OCI-LY7 (cell line): ENCODE measurements at regions not wholly inside any gene's neighbourhood (a gene's known extent, or its start where the extent isn't known, plus 50 kb on each side); places are given as distances from the start of the nearest gene placed in this dataset.

ENCODE experiments used
- BruUV-seq: library from RNA; stranded (reverse); fragments of 400-500 nt; replicated peaks from 2 replicates; lab custom pipeline; 2021; lab: Mats Ljungman, UMichigan
- CTCF ChIA-PET: fragments of 300-600 bp; sonication (Branson Sonifier 250); formaldehyde crosslinking; loops from one replicate; lab custom pipeline; 2022; ENCODE audit warnings: antibody characterized with exemption; ENCODE audit not compliant: unreplicated experiment; lab: Charles Lee
- POLR2A ChIA-PET: fragments of 300-600 bp; sonication (Branson Sonifier 250); formaldehyde crosslinking; loops from one replicate; lab custom pipeline; 2022; ENCODE audit warnings: antibody characterized with exemption; lab: Charles Lee
- DNase-seq: peaks from one replicate; pipeline ENCODE4 v3.0.0-alpha.2; 2015; ENCODE audit warnings: low spot score
- H2AFZ ChIP-seq: fragments of 200-600 bp; sonication (generic), shearing (Covaris generic); 2 replicates; pipeline ENCODE4 v1.6.1; 2014; ENCODE audit warnings: mild to moderate bottlenecking, antibody characterized with exemption, low read length, moderate library complexity
- H3K27ac ChIP-seq: fragments of 200-600 bp; sonication (generic); 2 replicates; pipeline ENCODE4 v1.5.1; 2014; ENCODE audit warnings: mixed run types, low read depth, mild to moderate bottlenecking, moderate library complexity, low read length, inconsistent platforms; ENCODE audit not compliant: poor library complexity, severe bottlenecking
- H3K36me3 ChIP-seq: fragments of 200-600 bp; sonication (generic); 2 replicates; pipeline ENCODE4 v1.6.1; 2014; ENCODE audit warnings: mild to moderate bottlenecking, antibody characterized with exemption, low read length, moderate library complexity, mixed read lengths; ENCODE audit not compliant: insufficient read depth
- H3K4me1 ChIP-seq: fragments of 200-600 bp; sonication (generic); 2 replicates; pipeline ENCODE4 v1.5.1; 2014; ENCODE audit warnings: mild to moderate bottlenecking, low read length; ENCODE audit not compliant: insufficient read depth, poor library complexity, severe bottlenecking
- H3K4me2 ChIP-seq: fragments of 200-600 bp; sonication (generic); 2 replicates; pipeline ENCODE4 v1.6.1; 2014; ENCODE audit warnings: mild to moderate bottlenecking, low read length
- H3K4me3 ChIP-seq: fragments of 200-600 bp; sonication (generic); 2 replicates; pipeline ENCODE4 v1.5.1; 2014; ENCODE audit warnings: mild to moderate bottlenecking, low read depth, low read length; ENCODE audit not compliant: poor library complexity, severe bottlenecking
- H3K79me2 ChIP-seq: fragments of 200-600 bp; sonication (generic); 2 replicates; pipeline ENCODE4 v1.6.1; 2016; ENCODE audit warnings: low read depth, mild to moderate bottlenecking, low read length, moderate library complexity, mixed read lengths; ENCODE audit not compliant: insufficient read depth
- H3K9me2 ChIP-seq: fragments of 200-600 bp; sonication (generic); 2 replicates; pipeline ENCODE4 v1.6.1; 2016; ENCODE audit warnings: mild to moderate bottlenecking, low read length, mixed read lengths; ENCODE audit not compliant: insufficient read depth
- H3K9me3 ChIP-seq: fragments of 200-600 bp; sonication (generic); 2 replicates; pipeline ENCODE4 v1.6.1; 2014; ENCODE audit warnings: mild to moderate bottlenecking, mixed run types, low read length, mixed read lengths
- H4K20me1 ChIP-seq: fragments of 200-600 bp; sonication (generic); 2 replicates; pipeline ENCODE4 v1.6.1; 2014; ENCODE audit warnings: mild to moderate bottlenecking, antibody characterized with exemption, low read length, moderate library complexity, mixed read lengths; ENCODE audit not compliant: insufficient read depth
- CTCF ChIP-seq: fragments of 200-600 bp; sonication (generic); conservative IDR thresholded peaks from 2 replicates; pipeline ENCODE4 v1.5.1; 2014; ENCODE audit warnings: mild to moderate bottlenecking, antibody characterized with exemption, low read length, moderate library complexity, mixed read lengths
- EZH2phosphoT487 ChIP-seq: fragments of 200-600 bp; sonication (generic); IDR thresholded peaks from 2 replicates; pipeline ENCODE4 v1.6.1; 2018; ENCODE audit warnings: low read depth, borderline replicate concordance, mild to moderate bottlenecking, mixed run types, antibody characterized with exemption, low read length, moderate library complexity, mixed read lengths
- intact Hi-C: fragments of 100-400 bp; cut with micrococcal nuclease; formaldehyde crosslinking; loops from one replicate; pipeline ENCODE4 v1.10.0; 2022; ENCODE audit not compliant: unreplicated experiment

DNA sequence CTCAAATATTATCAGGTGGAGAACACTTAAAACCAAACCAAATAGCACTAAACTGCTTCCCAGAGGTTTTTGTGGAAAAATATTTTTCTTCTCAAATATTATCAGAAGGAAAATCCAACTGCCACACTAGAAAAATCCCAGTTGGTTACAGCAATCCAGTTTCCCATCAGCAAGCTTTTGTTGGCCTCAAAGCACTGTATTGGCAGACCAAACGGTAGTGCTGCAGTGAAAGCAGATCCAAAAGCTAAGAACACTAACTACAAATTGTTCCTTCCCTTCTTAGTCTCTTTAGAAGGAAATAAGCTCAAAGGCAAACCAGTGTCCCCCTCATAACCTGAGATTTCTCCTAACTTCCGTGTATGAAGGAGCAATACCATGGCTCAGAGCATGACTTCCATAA lies 105.3 kb downstream of the TRIM36 start:
- Histone ChIP-seq H3K79me2 (no peaks in the 10 kb centered on the region), H3K9me3 (no peaks in the 10 kb centered on the region)
- intact Hi-C loops = no loop called here

GRCh38 chr5:115054387-115054951 lies 115.2 kb downstream of the TRIM36 start:
- DNase-seq = no peak
- Histone ChIP-seq H4K20me1 (no peaks in the 10 kb centered on the region), H3K9me3 (no peaks in the 10 kb centered on the region), H3K27ac (no peak overlapping the region), H3K9me2 (no peaks in the 10 kb centered on the region), H3K79me2 (no peaks in the 10 kb centered on the region), H3K4me3 (no peak overlapping the region), H3K4me1 (no peaks in the 10 kb centered on the region), H2AFZ (no peak overlapping the region), H3K4me2 (no peak overlapping the region), H3K36me3 (no peaks in the 10 kb centered on the region)
- POLR2A ChIA-PET = interaction anchor here (0.7 kb wide), 1 partner anchor 1470 kb away, joined by 3 read pairs; no protein-coding TSS in a partner anchor
- CTCF ChIA-PET = no interaction called here
- intact Hi-C loops = no loop called here
- TF ChIP-seq EZH2phosphoT487 (no peak), CTCF (no peak)
- BruUV-seq = no TSS peak

More for the DNA sequence above, 105.3 kb downstream of the TRIM36 start:
- Histone ChIP-seq H2AFZ (no peak overlapping the region), H3K9me2 (no peaks in the 10 kb centered on the region), H3K27ac (no peak overlapping the region), H3K4me3 (no peak overlapping the region), H3K4me2 (no peak overlapping the region), H3K36me3 (no peaks in the 10 kb centered on the region), H3K4me1 (no peaks in the 10 kb centered on the region), H4K20me1 (no peaks in the 10 kb centered on the region)
- no peak for TF ChIP-seq CTCF
- TF ChIP-seq EZH2phosphoT487 = no peak
- CTCF ChIA-PET = no interaction called here
- POLR2A ChIA-PET = interaction anchor here (0.7 kb wide), 1 partner anchor 879 kb away, joined by 3 read pairs; no protein-coding TSS in a partner anchor
- no peak for DNase-seq
- no TSS peak for BruUV-seq

DNA sequence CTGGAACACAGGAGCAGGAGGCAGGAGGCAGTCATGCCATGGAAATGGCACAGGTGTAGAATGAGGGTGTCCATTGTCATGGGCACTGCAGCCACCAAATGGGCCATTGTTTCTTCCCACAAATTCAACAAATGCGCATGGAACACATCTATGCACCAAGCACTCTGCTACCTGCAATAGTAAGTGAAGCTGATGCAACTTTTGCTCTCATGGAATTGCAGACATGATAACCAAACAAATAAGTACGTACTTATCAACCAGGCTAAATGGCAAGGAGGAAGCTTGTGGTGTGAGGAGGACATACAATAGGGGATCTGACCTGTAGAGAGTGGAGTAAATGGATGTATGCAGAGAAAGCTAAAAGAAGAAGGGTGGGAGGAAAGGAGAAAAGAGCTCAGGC lies 116.8 kb downstream of the TRIM36 start:
- H4K20me1 ChIP-seq = no peaks in the 10 kb centered on the region
- no peaks in the 10 kb centered on the region for H3K36me3 ChIP-seq
- no peak overlapping the region for H3K27ac ChIP-seq
- no peak overlapping the region for H2AFZ ChIP-seq
- ChIA-PET CTCF (no interaction called here), POLR2A (interaction anchor here (1.6 kb wide), 1 partner anchor 17 kb away, joined by 5 read pairs; no protein-coding TSS in a partner anchor)
- H3K9me2 ChIP-seq = no peaks in the 10 kb centered on the region
- intact Hi-C loops = no loop called here
- no TSS peak for BruUV-seq
- H3K79me2 ChIP-seq = no peaks in the 10 kb centered on the region
- no peak overlapping the region for H3K4me2 ChIP-seq
- no peaks in the 10 kb centered on the region for H3K4me1 ChIP-seq
- no peak for DNase-seq
- no peaks in the 10 kb centered on the region for H3K9me3 ChIP-seq
- TF ChIP-seq EZH2phosphoT487 = no peak
- no peak for TF ChIP-seq CTCF
- no peak overlapping the region for H3K4me3 ChIP-seq
